Fibroblast of lung (primary cell): ENCODE measurements at regions not wholly inside any gene's neighbourhood (a gene's known extent, or its start where the extent isn't known, plus 50 kb on each side); places are given as distances from the start of the nearest gene placed in this dataset.

Source experiments
- CTCF ChIP-seq, 2 donors: IDR thresholded peaks in 1 of 2; conservative IDR thresholded peaks in 1 of 2; 1 replicate in 1 of 2; 2 replicates in 1 of 2; pipeline ENCODE4 v1.5.1; 2011 to 2012; ENCODE audit warnings: low read length in 2 of 2, control low read depth in 1 of 2, inconsistent platforms in 1 of 2, low read depth in 1 of 2, mild to moderate bottlenecking in 1 of 2
- EZH2 ChIP-seq: IDR thresholded peaks from 2 replicates; pipeline ENCODE4 v1.5.1; 2012; ENCODE audit warnings: low read length, control low read depth, mild to moderate bottlenecking; ENCODE audit errors: missing control alignments

- TF ChIP-seq CTCF (conservative IDR thresholded peaks at IDR 0.05 in 1 of 2, IDR thresholded peaks at IDR 0.05 in 1 of 2; ENCODE audit: low read depth in 1 of 2, low read length in 2 of 2) (peak; percentile 27 to 37), EZH2 (no peak)
Measured at GRCh38 chr10:100637785-100638184, 102.0 kb downstream of the HIF1AN start.
